GM21423 (cell line): ENCODE measurements at regions not wholly inside any gene's neighbourhood (a gene's known extent, or its start where the extent isn't known, plus 50 kb on each side); places are given as distances from the start of the nearest gene placed in this dataset.
A peak's percentile ranks its signal among the peaks of the same experiment; 100 is the strongest.
"Not testable (repeated sequence)": the region's sequence is repeated elsewhere in the genome, so short reads cannot be mapped to it uniquely, and the experiment has no call there.

Source experiments
- ATAC-seq: cut with Tn5 transposase; IDR thresholded peaks from one replicate; pipeline ENCODE4 v1.9.1; 2021; ENCODE audit warnings: mild to moderate bottlenecking, moderate library complexity; ENCODE audit not compliant: unreplicated experiment

- ATAC-seq = no peak
Measured at GRCh38 chr4:179164267-179164999, 1722.2 kb upstream of the AGA start.

- no peak for ATAC-seq
Measured at GRCh38 chr4:179165000-179165738, 1722.9 kb upstream of the AGA start.

- ATAC-seq = no peak
Measured at GRCh38 chr4:179165862-179166261, 1723.6 kb upstream of the AGA start.

- not testable (repeated sequence) for ATAC-seq
Measured at GRCh38 chr4:179170308-179170707, 1728.1 kb upstream of the AGA start.

GRCh38 chr4:179182741-179183140 is 1740.5 kb upstream of the AGA start:
- ATAC-seq = no peak

GRCh38 chr4:179195887-179196286 is 1753.7 kb upstream of the AGA start:
- ATAC-seq = no peak

- no peak for ATAC-seq
Measured at GRCh38 chr4:179196511-179196910, 1754.3 kb upstream of the AGA start.

- ATAC-seq = no peak
Measured at GRCh38 chr4:179200681-179201080, 1758.4 kb upstream of the AGA start.

- ATAC-seq = no peak
Measured at GRCh38 chr4:179225594-179225993, 1783.4 kb upstream of the AGA start.

GRCh38 chr4:179248821-179249220 is 1806.6 kb upstream of the AGA start:
- no peak for ATAC-seq

GRCh38 chr4:179268791-179269190 is 1826.6 kb upstream of the AGA start:
- ATAC-seq = no peak

GRCh38 chr4:179272282-179272681 is 1830.0 kb upstream of the AGA start:
- no peak for ATAC-seq

- ATAC-seq = no peak
Measured at GRCh38 chr4:179278647-179279046, 1836.4 kb upstream of the AGA start.

GRCh38 chr4:179285696-179286095 is 1843.5 kb upstream of the AGA start:
- no peak for ATAC-seq

GRCh38 chr4:179291657-179292056 is 1849.4 kb upstream of the AGA start:
- no peak for ATAC-seq

- ATAC-seq = no peak
Measured at GRCh38 chr4:179292468-179292867, 1850.2 kb upstream of the AGA start.

- ATAC-seq = peak; percentile 89
Measured at GRCh38 chr4:179307297-179308136, 1865.3 kb upstream of the AGA start.

GRCh38 chr4:179313823-179314222 is 1871.6 kb upstream of the AGA start:
- ATAC-seq = no peak

GRCh38 chr4:179325181-179325580 is 1882.9 kb upstream of the AGA start:
- no peak for ATAC-seq

- ATAC-seq = no peak
Measured at GRCh38 chr4:179328627-179329026, 1886.4 kb upstream of the AGA start.

GRCh38 chr4:179331362-179331761 is 1889.1 kb upstream of the AGA start:
- ATAC-seq = no peak

GRCh38 chr4:179344861-179345260 is 1902.6 kb upstream of the AGA start:
- no peak for ATAC-seq
